Lower leg skin (tissue), 4 donors: ENCODE measurements at regions not wholly inside any gene's neighbourhood (a gene's known extent, or its start where the extent isn't known, plus 50 kb on each side); places are given as distances from the start of the nearest gene placed in this dataset.

Experiments
- DNase-seq, 2 donors: peaks; one replicate each; pipeline ENCODE4 v3.0.0-alpha.2; 2019; ENCODE audit warnings: low spot score in 2 of 2
- H3K4me3 ChIP-seq: fragments of 200-600 bp; sonication (generic); 2 replicates; pipeline ENCODE4 v1.5.1; 2017; ENCODE audit warnings: mild to moderate bottlenecking, low read depth; ENCODE audit not compliant: poor library complexity, severe bottlenecking
- POLR2A ChIP-seq, 2 donors: fragments of 450-650 bp; IDR thresholded peaks; one replicate each; pipeline ENCODE4 v1.6.1; 2016 to 2017; ENCODE audit warnings: antibody characterized with exemption in 2 of 2, mild to moderate bottlenecking in 1 of 2, moderate library complexity in 1 of 2
- WGBS, 2 donors: methylation state at CpG; one replicate each; pipeline ENCODE4 v1.1.5; 2018; 5-methylcytosine and 5-hydroxymethylcytosine counted together
- intact Hi-C: fragments of 100-400 bp; cut with DNase I; formaldehyde crosslinking; loops from one replicate; pipeline ENCODE4 v1.15.0; 2023; ENCODE audit warnings: low total_unique reads
- TF ChIP-seq, protein P1 (sequence below), 3 donors: fragments of 450-650 bp; IDR thresholded peaks; one replicate each; pipeline ENCODE4 v1.5.1; 2016; ENCODE audit warnings: antibody characterized with exemption in 3 of 3, mild to moderate bottlenecking in 3 of 3, moderate library complexity in 2 of 3

DNA sequence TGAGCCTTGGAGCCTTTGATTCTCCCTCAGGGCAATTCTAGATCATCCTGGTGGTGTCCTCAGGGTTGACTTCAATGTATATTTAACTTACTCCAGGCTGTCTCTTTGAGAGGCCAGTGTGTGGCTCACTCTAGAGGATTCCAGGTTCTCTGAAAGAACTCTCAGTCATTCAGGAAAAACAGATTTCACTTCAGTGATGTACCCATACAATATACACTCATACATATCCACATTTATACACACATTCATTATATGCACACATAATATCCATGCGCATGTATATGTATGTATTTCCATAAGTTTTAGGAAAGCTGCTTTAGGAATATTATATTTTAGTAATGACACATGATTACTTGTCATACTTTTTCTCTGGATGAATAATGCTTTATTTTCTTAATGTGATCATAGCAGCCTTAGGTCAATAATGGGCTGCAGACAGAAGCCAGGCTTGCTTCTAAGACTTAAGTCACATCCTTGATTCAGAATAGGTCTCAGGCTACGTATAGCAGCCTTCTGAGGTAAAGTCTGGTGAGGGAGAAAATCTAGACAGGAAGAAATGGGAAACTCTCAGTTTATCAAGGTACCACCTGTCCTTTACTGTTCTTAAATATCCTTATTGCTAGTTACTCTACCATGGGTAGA, 397.0 kb downstream of the GPAT3 start:
- TF ChIP-seq POLR2A (IDR thresholded peaks at IDR 0.05), result no peak
- TF ChIP-seq, protein P1, sequence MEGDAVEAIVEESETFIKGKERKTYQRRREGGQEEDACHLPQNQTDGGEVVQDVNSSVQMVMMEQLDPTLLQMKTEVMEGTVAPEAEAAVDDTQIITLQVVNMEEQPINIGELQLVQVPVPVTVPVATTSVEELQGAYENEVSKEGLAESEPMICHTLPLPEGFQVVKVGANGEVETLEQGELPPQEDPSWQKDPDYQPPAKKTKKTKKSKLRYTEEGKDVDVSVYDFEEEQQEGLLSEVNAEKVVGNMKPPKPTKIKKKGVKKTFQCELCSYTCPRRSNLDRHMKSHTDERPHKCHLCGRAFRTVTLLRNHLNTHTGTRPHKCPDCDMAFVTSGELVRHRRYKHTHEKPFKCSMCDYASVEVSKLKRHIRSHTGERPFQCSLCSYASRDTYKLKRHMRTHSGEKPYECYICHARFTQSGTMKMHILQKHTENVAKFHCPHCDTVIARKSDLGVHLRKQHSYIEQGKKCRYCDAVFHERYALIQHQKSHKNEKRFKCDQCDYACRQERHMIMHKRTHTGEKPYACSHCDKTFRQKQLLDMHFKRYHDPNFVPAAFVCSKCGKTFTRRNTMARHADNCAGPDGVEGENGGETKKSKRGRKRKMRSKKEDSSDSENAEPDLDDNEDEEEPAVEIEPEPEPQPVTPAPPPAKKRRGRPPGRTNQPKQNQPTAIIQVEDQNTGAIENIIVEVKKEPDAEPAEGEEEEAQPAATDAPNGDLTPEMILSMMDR (IDR thresholded peaks at IDR 0.05), result no peak
- intact Hi-C loops, result no loop called here
- WGBS, 2 donors, result 89 to 95% methylated on average over 2 of the region's 2 CpGs
- DNase-seq, result no peak
- no peak overlapping the region for H3K4me3 ChIP-seq

DNA sequence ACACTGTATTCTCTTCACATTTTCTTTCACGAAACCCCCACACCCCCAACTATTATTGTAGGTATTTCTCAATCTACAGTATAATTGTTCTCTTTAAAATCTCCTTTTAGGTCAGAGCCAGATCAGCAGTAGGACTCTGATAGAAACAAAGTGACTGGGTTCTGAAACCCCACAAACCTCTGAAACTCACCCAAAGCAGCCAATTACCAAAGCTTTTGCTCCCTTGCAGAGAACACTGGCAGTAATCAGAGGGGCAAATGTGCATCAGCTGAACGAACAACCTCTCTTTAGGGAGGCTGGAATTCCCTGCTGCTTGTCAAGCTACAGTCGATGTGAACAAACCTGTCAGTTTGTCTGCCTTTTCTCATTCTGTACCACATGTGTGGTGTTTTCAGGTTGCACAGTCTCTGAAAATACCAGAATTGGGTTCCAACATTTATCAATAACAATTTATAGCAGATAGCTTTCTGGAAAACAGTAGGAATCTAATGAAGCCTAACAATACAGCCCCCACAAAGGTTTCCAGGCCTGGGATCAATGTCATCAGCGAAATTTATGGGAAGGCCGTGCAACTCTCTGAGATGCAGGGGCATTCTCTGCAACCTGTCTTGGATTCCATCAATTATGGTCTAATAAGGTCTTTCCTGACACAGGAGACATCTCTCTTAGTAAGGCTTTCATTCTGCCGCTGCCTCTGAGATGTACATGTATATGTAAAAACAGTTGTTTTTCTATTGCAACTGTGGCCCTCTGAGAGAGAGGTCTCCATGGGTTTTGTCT, 395.9 kb downstream of the GPAT3 start:
- TF ChIP-seq POLR2A (IDR thresholded peaks at IDR 0.05), result no peak
- TF ChIP-seq, protein P1 (IDR thresholded peaks at IDR 0.05), result no peak
- 59 to 66% methylated on average over 6 of the region's 6 CpGs for WGBS, 2 donors
- no peak for DNase-seq
- no peak overlapping the region for H3K4me3 ChIP-seq
- intact Hi-C loops, result no loop called here

DNA sequence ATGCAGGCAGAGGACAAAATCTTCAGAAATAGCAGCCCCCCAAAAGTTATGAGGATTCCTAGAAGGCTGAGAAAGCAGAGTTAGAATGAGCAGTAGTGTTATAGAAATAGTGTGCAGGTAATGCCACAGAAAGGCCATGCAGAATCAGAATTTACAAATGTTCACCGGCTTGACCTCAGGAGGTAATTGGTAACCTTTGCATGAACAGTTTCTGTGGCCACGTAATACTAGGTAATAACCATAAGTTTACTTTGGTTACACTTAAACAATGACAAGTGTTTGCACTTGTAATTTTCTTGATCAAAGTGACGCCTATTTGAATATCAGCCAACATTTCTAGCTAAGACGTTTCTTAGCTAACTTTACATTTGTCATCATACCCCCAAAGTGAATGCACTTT, 393.6 kb downstream of the GPAT3 start:
- no peak overlapping the region for H3K4me3 ChIP-seq
- TF ChIP-seq, protein P1 (IDR thresholded peaks at IDR 0.05), result no peak
- TF ChIP-seq POLR2A (IDR thresholded peaks at IDR 0.05), result no peak
- no peak for DNase-seq
- 54 to 61% methylated on average over 4 of the region's 4 CpGs for WGBS, 2 donors
- intact Hi-C loops, result loop anchor here (2.0 kb wide), 1 partner anchor 33 kb away; no protein-coding TSS in a partner anchor

DNA sequence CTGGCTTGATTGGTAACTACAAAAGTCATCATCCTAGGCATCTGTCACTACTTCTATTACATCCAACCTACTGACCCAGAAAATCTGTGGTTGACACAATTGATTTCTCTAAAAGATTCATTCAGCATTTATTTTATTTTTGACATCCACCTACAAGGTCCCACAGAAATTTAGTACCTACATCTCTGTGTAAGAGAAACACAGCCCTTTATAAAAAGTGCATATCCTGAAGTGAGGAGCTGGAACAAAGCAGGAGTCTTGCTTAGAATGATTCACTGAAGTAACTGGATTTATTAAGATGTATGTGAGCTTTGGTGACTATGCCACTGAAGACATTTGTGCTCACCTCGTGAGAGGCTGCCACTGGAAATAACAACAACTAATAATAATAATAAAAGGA, 391.0 kb downstream of the GPAT3 start:
- no peak for DNase-seq
- WGBS, 2 donors, result 65 to 73% methylated on average over 1 of the region's 1 CpG
- TF ChIP-seq, protein P1 (IDR thresholded peaks at IDR 0.05), result no peak
- TF ChIP-seq POLR2A (IDR thresholded peaks at IDR 0.05), result no peak
- H3K4me3 ChIP-seq, result no peak overlapping the region
- intact Hi-C loops, result no loop called here

DNA sequence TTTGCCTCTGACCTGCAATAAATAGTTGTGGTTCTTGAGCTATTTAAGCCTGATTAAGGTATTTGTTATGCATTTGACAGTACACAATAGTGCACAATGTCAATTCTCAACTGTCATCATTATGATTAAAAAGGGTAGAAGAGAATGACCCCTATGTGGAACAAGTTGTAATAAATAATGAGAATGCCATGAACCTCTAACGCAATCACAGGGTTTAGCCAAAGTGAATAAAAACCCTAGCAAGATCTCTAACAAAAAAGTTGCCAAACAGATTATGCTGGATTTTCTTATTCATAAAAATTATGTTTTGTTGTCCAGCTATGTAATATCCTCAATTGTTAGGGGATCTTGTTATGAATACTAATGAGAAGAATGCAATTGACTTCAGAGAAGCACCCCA, 387.4 kb downstream of the GPAT3 start:
- no peak overlapping the region for H3K4me3 ChIP-seq
- 86 to 94% methylated on average over 1 of the region's 1 CpG for WGBS, 2 donors
- TF ChIP-seq, protein P1 (IDR thresholded peaks at IDR 0.05), result no peak
- no peak for TF ChIP-seq POLR2A (IDR thresholded peaks at IDR 0.05)
- no peak for DNase-seq
- intact Hi-C loops, result no loop called here
